GM12872 (cell line): ENCODE measurements at regions not wholly inside any gene's neighbourhood (a gene's known extent, or its start where the extent isn't known, plus 50 kb on each side); places are given as distances from the start of the nearest gene placed in this dataset.

Source experiments
- TF ChIP-seq, protein P1 (sequence below): IDR thresholded peaks from 3 replicates; pipeline ENCODE4 v1.5.1; 2011; ENCODE audit warnings: low read depth, mild to moderate bottlenecking, low read length, moderate library complexity; ENCODE audit not compliant: insufficient read depth

GRCh38 chr10:129375912-129376311, 91.1 kb upstream of the MGMT start:
- TF ChIP-seq, protein P1, sequence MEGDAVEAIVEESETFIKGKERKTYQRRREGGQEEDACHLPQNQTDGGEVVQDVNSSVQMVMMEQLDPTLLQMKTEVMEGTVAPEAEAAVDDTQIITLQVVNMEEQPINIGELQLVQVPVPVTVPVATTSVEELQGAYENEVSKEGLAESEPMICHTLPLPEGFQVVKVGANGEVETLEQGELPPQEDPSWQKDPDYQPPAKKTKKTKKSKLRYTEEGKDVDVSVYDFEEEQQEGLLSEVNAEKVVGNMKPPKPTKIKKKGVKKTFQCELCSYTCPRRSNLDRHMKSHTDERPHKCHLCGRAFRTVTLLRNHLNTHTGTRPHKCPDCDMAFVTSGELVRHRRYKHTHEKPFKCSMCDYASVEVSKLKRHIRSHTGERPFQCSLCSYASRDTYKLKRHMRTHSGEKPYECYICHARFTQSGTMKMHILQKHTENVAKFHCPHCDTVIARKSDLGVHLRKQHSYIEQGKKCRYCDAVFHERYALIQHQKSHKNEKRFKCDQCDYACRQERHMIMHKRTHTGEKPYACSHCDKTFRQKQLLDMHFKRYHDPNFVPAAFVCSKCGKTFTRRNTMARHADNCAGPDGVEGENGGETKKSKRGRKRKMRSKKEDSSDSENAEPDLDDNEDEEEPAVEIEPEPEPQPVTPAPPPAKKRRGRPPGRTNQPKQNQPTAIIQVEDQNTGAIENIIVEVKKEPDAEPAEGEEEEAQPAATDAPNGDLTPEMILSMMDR = no peak

DNA sequence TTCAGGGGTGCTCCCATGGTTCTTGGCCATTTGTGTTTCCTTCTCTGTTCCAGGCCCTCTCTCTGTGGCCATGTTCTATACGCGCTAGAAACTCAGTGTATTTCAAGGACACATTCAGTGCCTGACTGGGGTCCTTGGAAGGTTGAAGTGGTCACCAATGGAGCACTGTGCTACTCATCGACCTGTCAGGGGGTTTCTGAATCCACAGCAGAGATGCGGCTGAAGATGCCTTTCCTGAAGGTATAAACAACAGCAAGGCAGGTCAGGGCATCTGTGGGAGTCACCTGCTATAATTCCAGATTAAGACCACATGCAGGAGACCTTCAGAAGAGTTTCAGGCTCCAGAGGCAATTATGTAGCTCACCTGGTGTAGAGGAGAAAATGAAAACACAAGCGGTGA, 86.8 kb upstream of the MGMT start:
- TF ChIP-seq, protein P1 = no peak

DNA sequence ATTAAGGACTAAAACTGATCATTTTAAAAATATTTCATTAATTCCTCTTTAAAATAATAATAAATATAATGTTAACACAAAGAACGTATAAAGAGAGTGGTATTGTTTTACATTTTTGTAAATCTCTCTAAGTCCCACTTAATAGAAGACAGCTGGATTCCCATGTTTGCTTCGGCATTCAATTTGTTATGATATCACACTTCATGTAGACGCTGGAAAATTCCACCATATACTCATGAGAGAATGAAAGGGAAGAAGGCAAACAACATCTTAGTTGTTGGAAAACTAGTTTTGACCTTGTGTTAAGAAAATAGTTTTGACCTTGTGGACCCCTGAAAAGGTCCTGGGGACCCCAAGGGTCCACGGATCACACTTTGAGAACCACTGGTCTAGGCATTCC, 85.3 kb upstream of the MGMT start:
- TF ChIP-seq, protein P1 = no peak

GRCh38 chr10:129382401-129382800, 84.6 kb upstream of the MGMT start:
- TF ChIP-seq, protein P1 = no peak

GRCh38 chr10:129383651-129384050, 83.4 kb upstream of the MGMT start:
- TF ChIP-seq, protein P1 = no peak

- TF ChIP-seq, protein P1 = no peak
These were observed 81.4 kb upstream of the MGMT start for GRCh38 chr10:129385600-129385999.

- TF ChIP-seq, protein P1 = no peak
These were observed 80.4 kb upstream of the MGMT start for GRCh38 chr10:129386415-129387257.

GRCh38 chr10:129387258-129387525, 79.8 kb upstream of the MGMT start:
- TF ChIP-seq, protein P1 = no peak
